ENCODE measurements at regions not wholly inside any gene's neighbourhood (a gene's known extent, or its start where the extent isn't known, plus 50 kb on each side); places are given as distances from the start of the nearest gene placed in this dataset.

GRCh38 chr15:60093273-60094067 lies 89.4 kb downstream of the FOXB1 start:
- no peak for DNase-seq (ENCODE audit: low read depth in 2 of 2)

DNA sequence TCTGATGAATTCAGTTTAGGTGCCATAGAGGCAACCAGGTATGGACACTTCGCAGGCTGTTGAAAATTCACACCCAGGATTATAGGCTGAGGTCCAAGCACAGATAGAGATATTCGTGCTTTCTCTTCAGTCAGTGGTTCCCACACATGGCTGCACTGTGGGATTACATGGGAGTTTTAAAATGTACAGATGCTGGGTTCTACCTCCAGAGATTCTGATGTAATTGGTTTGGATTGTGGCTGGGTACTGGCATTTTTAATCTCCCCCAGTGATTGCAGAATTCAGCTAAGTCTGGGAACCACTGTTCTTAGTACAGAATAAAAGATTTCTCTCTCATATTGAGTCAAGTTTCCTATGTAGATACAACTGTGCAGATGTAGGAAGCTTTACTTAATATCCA lies 91.6 kb downstream of the FOXB1 start:
- DNase-seq (ENCODE audit: low read depth in 2 of 2), result no peak

DNA sequence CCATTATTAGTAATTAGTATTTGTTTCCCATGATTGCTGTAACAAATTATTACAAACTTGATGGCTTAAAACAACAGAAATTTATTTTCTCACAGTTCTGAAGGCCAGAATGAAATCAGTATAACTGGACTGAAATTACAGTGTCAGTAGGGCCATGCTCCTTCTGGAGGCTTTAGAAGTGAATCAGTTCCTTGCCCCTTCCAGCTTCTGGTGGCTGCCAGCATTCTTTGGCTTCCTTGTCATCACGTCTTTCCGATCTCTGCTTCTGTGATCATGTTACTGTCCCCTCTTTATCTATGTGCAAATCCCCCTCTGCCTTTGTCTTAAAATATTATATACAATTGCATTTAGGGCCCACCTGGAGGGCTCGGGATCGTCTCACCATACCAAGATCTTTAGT lies 92.0 kb downstream of the FOXB1 start:
- DNase-seq (ENCODE audit: low read depth in 2 of 2), result no peak

- no peak for DNase-seq (ENCODE audit: low read depth in 2 of 2)
Measured at GRCh38 chr15:60101416-60101815, 97.3 kb downstream of the FOXB1 start.

DNA sequence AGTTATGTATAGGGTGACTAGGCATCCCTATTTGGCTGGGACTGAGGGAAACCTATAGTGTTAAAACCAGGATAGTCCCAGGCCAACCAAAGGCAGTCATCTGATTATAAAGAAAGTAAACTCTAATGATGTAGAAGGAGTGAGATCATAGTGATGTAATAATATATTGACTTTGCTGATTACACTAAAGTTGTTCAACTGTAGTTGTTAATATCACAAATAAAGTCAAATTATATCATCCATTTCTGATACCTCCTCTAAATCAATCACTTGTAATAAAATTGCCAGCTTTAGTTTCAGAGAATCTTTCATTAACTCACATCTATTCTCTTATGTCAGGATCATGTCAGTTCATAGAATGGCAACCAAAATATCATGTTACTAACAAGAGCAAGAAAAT lies 98.6 kb downstream of the FOXB1 start:
- no peak for DNase-seq (ENCODE audit: low read depth in 2 of 2)

GRCh38 chr15:60110909-60111308 lies 106.8 kb downstream of the FOXB1 start:
- DNase-seq (ENCODE audit: low read depth in 2 of 2), result no peak

DNA sequence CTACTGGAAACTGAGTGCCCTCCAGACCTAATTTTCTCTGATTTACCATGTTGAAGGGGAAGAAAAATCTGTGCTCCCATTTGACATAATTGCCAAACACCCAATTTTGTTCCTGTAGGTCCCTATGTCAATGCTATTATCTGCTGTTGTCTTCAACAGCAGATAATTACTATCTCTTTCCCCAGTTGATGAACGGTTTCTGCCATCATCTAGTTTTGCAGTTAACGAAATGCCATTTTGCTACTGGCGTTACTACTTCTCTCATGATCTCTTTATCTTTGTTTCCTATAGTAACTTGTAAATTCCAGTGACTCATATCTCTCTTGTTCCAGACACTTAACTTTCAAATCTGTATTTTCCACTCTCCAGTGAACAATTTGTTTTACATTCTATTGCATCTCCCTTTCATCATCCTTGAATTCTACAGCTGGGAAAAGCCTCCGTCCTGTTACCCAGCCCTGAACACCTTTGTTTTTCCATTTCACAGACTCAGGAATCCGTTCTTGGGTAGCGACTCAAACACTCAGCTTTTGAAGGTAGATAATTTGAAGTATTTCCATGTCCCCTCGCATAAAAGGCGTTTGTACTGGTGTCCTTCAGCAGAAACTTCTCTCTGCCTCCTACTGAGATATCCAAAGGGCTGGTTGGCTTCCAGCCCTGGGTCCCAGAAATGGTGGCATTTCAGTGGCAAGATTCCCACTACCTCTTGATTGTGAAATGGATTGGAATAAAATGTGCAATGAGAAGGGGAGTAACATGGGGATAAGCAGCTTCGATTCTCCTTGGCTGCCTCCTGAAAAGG lies 111.7 kb downstream of the FOXB1 start:
- no peak for DNase-seq (ENCODE audit: low read depth in 2 of 2)

DNA sequence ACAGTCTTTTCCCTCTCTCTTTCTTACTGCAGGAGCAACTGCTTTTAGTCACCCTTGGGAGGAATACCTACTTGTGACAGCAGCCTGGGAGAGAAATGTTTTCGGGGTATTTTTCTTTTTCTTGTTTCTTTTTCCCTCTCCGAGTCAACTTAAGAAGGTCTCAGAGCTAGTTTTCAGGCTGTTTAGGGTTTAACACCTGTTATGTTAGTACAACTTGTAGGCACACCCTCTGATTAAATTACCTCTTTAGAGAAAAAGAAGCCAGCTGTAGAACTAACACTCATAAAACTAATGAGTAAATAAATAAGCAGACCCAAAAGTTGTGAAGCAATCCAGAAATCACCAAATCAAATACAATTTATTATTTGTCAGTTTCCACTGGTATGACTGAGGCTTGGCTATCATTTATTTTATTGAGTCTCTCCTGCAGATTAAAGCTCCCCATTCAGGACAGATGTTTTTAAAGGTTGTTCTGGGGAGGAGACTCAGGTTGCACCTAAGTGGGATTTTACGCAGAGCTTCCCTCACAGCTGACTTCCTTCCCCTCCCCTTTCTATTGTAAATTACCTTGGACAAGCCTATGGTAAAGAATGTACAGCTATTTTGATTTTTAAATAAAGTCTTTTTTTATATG lies 112.5 kb downstream of the FOXB1 start:
- DNase-seq (ENCODE audit: low read depth in 2 of 2), result no peak

DNA sequence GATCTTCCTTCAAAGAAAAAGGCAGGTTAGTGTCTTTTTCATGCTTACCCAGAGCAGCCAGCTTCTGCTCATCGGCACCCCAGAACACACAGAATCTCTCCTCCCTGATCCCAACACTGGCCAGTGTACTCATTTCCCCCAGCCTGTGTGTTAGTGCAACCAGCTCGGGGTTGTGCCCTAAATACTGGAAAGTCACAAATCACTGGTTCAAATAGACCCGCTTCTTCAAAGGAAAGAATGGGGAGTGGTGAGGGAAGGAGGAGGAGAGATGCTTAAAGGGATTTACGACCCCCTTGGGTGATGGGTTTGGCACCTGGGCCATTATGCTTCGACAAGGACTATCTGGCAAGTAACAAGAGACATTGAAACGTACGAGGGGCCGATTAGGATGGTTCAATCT lies 114.0 kb downstream of the FOXB1 start:
- no peak for DNase-seq (ENCODE audit: low read depth in 2 of 2)

GRCh38 chr15:60118626-60119025 lies 114.5 kb downstream of the FOXB1 start:
- DNase-seq (ENCODE audit: low read depth in 2 of 2), result no peak

GRCh38 chr15:60119101-60119500 lies 115.0 kb downstream of the FOXB1 start:
- no peak for DNase-seq (ENCODE audit: low read depth in 2 of 2)

DNA sequence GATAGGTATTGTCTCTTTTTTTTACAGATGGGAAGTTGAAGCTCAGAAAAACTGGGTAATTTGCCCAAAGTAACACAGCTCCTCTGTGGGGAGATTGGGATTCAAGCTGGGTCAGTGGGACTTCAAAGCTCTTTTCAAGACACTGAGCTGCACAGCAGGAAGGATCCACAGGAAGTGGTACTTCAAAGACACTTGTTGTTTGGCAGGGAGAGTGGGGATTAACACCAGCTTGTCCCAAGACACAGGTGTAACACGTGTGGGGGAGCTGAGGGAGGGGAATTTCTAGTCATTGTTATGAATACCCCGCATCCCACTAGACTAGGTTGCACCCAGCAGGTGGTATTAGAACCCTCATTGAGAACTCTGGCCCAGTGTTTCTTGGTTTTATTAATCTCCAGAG lies 116.0 kb downstream of the FOXB1 start:
- DNase-seq (ENCODE audit: low read depth in 2 of 2), result no peak

GRCh38 chr15:60121845-60122244 lies 117.7 kb downstream of the FOXB1 start:
- no peak for DNase-seq (ENCODE audit: low read depth in 2 of 2)

- DNase-seq (ENCODE audit: low read depth in 2 of 2), result no peak
Measured at GRCh38 chr15:60122691-60123090, 118.6 kb downstream of the FOXB1 start.

GRCh38 chr15:60124460-60125070 lies 120.5 kb downstream of the FOXB1 start:
- no peak for DNase-seq (ENCODE audit: low read depth in 2 of 2)

- no peak for DNase-seq (ENCODE audit: low read depth in 2 of 2)
Measured at GRCh38 chr15:60125334-60125733, 121.2 kb downstream of the FOXB1 start.

DNA sequence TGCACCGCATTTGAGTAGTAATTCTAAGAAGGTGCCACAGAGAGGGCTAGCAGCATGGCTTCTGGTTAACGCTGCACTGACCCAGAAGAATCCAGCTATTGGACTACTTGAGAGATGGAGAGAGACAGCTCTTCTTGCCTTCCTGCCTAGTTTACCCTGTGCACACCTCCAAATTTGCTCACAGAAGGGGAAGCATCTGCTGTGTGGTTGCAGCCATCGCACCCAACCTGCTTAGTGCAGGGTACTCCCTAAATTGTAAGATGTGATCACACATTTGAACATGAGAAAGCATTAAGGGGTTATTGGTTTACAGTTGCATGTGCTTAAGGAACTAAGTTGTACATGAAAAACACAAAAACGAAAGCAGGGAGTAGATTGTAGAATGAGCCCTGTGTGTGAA lies 122.1 kb downstream of the FOXB1 start:
- DNase-seq (ENCODE audit: low read depth in 2 of 2), result no peak

DNA sequence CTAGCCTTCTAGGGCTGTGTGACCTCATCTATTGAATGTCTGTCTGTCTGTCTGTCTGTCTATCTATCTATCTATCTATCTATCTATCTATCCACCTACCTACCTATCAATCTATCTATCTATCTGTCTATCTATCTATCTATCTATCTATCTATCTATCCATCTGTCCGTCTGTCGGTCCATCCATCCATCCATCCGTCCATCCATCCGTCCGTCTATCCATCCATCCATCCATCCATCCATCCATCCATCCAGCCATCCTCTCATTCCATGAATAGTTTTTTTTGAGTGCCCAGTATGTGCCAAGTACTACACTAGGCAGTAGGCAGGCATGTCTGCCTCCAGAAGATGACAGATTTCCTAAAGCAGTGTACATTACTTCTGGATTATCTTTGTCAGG lies 122.5 kb downstream of the FOXB1 start:
- no peak for DNase-seq (ENCODE audit: low read depth in 2 of 2)

GRCh38 chr15:60128000-60128376 lies 123.9 kb downstream of the FOXB1 start:
- DNase-seq (ENCODE audit: low read depth in 2 of 2), result no peak

DNA sequence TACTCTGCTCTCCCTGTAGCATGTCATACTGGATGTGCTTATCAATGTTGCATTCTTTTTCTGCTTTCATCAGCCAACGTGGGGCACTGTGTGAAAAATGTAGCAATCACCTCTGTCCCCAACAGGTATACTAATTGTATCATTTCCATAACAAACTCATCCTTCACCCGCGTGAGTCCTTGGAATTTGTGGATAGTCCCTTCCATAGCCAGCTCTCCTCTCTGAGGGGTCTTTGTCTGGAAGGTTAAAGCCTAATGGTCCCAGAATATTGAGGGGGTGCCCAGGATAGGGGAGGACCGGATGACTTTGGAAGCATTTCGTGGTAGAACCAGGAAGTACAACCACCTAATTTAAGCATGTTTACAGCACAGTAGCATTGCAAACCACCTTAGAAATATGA lies 124.6 kb downstream of the FOXB1 start:
- DNase-seq (ENCODE audit: low read depth in 2 of 2), result no peak

DNA sequence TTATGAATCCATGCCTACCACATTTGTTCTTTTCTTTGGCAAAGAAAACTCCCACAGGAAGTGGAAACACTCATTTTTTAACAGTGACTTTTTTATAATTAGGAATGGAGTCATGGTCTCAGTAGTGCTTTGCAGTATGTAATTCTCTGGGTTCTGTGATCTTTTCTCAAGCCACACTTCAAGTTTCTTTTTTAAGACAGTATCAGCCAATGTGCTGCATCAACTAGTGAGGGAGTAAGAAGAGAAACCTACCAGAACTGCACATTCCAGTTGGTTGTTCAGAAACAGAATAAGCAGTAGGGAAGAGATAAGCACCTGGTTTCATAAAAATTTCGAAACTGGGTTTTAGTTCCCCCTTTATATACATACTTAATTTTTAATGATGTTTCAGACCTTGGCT lies 126.3 kb downstream of the FOXB1 start:
- DNase-seq (ENCODE audit: low read depth in 2 of 2), result no peak

- no peak for DNase-seq (ENCODE audit: low read depth in 2 of 2)
Measured at GRCh38 chr15:60130821-60131220, 126.7 kb downstream of the FOXB1 start.

Measured in stimulated activated CD4-positive, alpha-beta T cell treated with anti-CD3 and anti-CD28 coated beads, Interleukin-12 subunit alpha, Interleukin-12 subunit beta, amount 100 ng/mL, for 24 hours (primary cell).